ENCODE measurements at regions not wholly inside any gene's neighbourhood (a gene's known extent, or its start where the extent isn't known, plus 50 kb on each side); places are given as distances from the start of the nearest gene placed in this dataset.

DNA sequence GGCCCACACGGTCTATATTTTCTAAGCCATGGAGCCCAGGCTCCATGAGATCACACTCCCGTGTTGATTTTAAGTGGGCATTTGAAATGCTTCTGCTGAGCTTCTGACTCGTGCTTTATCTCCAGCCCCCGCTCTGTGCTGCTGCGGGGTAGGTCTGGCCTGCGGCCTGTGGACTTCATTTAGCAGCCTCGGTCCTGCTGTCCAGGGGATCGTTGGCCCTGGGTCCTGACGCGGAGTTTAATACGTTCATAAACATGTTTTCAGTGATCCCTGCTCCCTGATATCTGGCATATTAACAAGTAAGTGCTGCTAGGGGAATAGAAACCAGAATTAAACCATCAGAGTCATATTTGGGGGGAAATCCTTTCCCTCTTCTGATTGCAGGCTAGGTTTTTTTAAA lies 540.3 kb upstream of the MGMT start:
- DNase-seq (ENCODE audit: low read depth) (no peak), FAIRE-seq (no peak)
- TF ChIP-seq, protein P1, sequence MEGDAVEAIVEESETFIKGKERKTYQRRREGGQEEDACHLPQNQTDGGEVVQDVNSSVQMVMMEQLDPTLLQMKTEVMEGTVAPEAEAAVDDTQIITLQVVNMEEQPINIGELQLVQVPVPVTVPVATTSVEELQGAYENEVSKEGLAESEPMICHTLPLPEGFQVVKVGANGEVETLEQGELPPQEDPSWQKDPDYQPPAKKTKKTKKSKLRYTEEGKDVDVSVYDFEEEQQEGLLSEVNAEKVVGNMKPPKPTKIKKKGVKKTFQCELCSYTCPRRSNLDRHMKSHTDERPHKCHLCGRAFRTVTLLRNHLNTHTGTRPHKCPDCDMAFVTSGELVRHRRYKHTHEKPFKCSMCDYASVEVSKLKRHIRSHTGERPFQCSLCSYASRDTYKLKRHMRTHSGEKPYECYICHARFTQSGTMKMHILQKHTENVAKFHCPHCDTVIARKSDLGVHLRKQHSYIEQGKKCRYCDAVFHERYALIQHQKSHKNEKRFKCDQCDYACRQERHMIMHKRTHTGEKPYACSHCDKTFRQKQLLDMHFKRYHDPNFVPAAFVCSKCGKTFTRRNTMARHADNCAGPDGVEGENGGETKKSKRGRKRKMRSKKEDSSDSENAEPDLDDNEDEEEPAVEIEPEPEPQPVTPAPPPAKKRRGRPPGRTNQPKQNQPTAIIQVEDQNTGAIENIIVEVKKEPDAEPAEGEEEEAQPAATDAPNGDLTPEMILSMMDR (IDR thresholded peaks at IDR 0.05; ENCODE audit: insufficient read depth, low read length, severe bottlenecking): no peak

DNA sequence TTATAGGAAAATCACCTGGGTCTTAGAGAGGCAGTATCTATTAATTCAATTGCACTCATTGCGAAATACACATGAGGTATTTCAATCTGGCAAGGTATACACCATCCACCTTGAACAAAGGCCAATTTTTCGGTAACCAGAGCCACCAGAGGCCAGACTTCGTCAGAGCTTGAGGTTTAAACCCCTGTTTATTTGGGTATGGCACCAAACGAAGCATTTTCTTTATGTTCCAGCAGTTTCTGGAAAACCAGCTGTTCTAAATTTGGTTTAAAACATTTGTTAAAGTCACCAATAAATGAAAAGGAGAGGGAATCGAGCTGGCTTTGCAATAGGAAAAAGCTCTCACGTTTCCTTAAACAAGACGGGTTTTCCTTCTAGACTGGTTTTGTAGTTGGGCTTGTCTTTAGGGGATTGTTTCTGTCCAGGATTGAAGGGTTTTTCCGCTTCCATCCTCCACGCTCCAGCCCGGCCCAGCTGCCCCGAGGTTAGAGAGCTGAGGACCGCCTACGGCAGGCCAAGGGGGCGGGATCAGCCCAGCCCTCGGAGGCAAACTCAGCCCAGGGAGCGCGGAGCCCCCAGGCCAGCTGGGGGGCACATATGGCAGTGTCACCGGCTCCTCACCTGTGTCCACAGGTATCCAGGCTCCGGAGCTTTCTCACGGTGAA lies 539.4 kb upstream of the MGMT start:
- no peak for DNase-seq (ENCODE audit: low read depth)
- Histone ChIP-seq H3K27me3 (ENCODE audit: control insufficient read depth, insufficient read depth, low read length) (no peaks in the 10 kb centered on the region), H3K4me3 (ENCODE audit: low read depth, low read length) (no peak overlapping the region), H3K36me3 (ENCODE audit: control insufficient read depth, insufficient read depth, low read length) (no peaks in the 10 kb centered on the region)
- TF ChIP-seq, protein P1 (IDR thresholded peaks at IDR 0.05; ENCODE audit: insufficient read depth, low read length, severe bottlenecking): no peak
- FAIRE-seq: no peak

More for the DNA sequence above, 540.3 kb upstream of the MGMT start:
- Histone ChIP-seq H3K4me3 (ENCODE audit: low read depth, low read length) (no peak overlapping the region), H3K27me3 (ENCODE audit: control insufficient read depth, insufficient read depth, low read length) (no peaks in the 10 kb centered on the region), H3K36me3 (ENCODE audit: control insufficient read depth, insufficient read depth, low read length) (no peaks in the 10 kb centered on the region)

DNA sequence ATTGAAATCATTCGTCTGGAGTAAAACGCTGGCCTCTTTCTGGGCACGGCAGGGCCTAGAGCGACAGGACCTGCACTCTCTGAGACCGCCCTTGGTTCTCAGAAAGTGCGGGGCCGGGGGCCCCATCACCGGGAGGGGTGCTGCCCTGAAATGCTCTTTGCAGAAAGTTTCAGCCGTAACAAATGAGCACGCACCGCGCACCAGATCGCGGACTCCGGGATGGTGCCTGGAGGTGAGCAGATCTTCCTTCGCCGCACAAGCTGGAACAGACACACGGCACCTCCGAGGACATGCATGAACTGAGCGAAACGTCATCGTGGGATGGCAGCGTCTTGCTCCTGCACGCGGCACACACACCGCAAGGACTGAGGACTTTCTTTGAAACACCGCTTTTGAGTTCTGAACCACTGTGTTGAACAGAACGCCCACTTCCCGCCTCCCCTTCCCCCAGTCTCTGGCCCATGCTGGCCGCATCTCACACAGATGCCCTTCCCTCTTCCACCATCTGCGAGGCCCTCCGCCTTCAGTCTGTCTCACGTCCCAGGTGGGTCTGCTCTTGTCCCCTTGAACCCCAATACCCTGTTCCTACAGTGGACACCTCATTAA lies 538.7 kb upstream of the MGMT start:
- no peak for DNase-seq (ENCODE audit: low read depth)
- no peak overlapping the region for H3K4me3 ChIP-seq (ENCODE audit: low read depth, low read length)
- no peaks in the 10 kb centered on the region for H3K36me3 ChIP-seq (ENCODE audit: control insufficient read depth, insufficient read depth, low read length)
- H3K27me3 ChIP-seq (ENCODE audit: control insufficient read depth, insufficient read depth, low read length): no peaks in the 10 kb centered on the region
- no peak for FAIRE-seq
- TF ChIP-seq, protein P1 (IDR thresholded peaks at IDR 0.05; ENCODE audit: insufficient read depth, low read length, severe bottlenecking): no peak

DNA sequence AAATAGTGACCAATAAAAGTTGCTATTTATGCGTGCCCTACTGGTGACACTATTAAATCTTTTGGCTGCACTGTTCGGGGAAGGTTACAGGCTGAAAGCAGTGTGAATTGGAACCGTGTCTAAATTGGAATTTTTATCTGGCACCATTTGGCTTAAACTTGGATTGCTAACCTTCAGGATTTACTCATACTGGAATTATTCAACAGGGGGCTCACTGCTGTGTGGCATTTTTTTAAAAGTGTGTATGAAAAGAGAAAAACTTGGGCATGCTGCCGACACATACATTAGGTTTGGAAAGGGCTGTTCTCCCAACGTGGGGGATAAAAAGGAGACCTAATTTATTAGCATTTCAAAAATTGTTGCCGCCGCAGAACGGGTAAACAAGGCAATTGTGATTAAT lies 537.9 kb upstream of the MGMT start:
- DNase-seq (ENCODE audit: low read depth) (no peak), FAIRE-seq (no peak)
- TF ChIP-seq, protein P1 (IDR thresholded peaks at IDR 0.05; ENCODE audit: insufficient read depth, low read length, severe bottlenecking): no peak
- Histone ChIP-seq H3K27me3 (ENCODE audit: control insufficient read depth, insufficient read depth, low read length) (no peaks in the 10 kb centered on the region), H3K36me3 (ENCODE audit: control insufficient read depth, insufficient read depth, low read length) (no peaks in the 10 kb centered on the region), H3K4me3 (ENCODE audit: low read depth, low read length) (no peak overlapping the region)

DNA sequence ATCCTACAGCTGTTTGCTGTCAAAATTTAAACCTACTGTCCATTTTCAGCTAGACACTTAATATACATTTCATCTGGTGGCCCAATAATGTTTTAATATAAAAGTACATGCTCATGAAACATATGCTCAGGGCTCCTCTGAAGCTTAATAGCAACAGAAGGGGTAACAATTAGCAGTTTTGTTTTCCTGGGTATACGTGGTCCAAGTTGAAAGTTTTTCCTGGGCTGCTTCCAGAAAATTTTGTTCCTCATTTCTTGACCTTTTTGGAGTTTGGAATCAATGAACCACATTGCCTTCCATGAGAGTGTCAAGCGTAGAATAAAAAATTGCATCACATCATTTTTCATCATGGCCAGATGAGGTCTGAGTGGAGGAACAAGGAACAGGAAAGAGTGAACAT lies 537.3 kb upstream of the MGMT start:
- DNase-seq (ENCODE audit: low read depth): no peak
- Histone ChIP-seq H3K4me3 (ENCODE audit: low read depth, low read length) (no peak overlapping the region), H3K27me3 (ENCODE audit: control insufficient read depth, insufficient read depth, low read length) (no peaks in the 10 kb centered on the region), H3K36me3 (ENCODE audit: control insufficient read depth, insufficient read depth, low read length) (no peaks in the 10 kb centered on the region)
- TF ChIP-seq, protein P1 (IDR thresholded peaks at IDR 0.05; ENCODE audit: insufficient read depth, low read length, severe bottlenecking): no peak
- FAIRE-seq: no peak

DNA sequence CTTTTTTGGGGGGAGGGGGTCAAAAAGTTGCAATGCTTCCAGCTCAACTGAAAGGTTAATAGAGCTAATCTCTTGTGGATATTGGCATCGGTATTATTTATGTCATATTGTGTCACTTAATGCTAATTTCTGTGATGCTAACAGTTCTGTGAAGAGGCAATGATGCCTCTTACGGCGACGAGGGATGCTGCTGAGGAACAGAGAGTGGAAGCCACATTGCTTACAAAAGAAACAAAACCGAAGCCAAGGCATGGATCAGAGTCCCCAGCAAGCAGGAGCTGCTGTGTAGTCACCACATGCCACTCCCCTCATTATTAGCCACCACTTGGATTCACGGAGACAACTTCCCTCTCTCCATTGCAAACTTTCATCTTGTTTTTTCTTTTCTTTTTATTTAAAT lies 536.5 kb upstream of the MGMT start:
- TF ChIP-seq, protein P1 (IDR thresholded peaks at IDR 0.05; ENCODE audit: insufficient read depth, low read length, severe bottlenecking): no peak
- no peak overlapping the region for H3K4me3 ChIP-seq (ENCODE audit: low read depth, low read length)
- DNase-seq (ENCODE audit: low read depth): no peak
- H3K27me3 ChIP-seq (ENCODE audit: control insufficient read depth, insufficient read depth, low read length): no peaks in the 10 kb centered on the region
- no peaks in the 10 kb centered on the region for H3K36me3 ChIP-seq (ENCODE audit: control insufficient read depth, insufficient read depth, low read length)
- no peak for FAIRE-seq

All from bronchial epithelial cell (primary cell).